ENCODE measurements at regions not wholly inside any gene's neighbourhood (a gene's known extent, or its start where the extent isn't known, plus 50 kb on each side); places are given as distances from the start of the nearest gene placed in this dataset.
"Not testable (repeated sequence)": the region's sequence is repeated elsewhere in the genome, so short reads cannot be mapped to it uniquely, and the experiment has no call there.

- DNase-seq, result no peak
Observed at GRCh38 chr4:34922325-34922724, 1322.0 kb downstream of the ARAP2 start.

GRCh38 chr4:34932591-34932990, 1311.7 kb downstream of the ARAP2 start:
- no peak for DNase-seq

DNA sequence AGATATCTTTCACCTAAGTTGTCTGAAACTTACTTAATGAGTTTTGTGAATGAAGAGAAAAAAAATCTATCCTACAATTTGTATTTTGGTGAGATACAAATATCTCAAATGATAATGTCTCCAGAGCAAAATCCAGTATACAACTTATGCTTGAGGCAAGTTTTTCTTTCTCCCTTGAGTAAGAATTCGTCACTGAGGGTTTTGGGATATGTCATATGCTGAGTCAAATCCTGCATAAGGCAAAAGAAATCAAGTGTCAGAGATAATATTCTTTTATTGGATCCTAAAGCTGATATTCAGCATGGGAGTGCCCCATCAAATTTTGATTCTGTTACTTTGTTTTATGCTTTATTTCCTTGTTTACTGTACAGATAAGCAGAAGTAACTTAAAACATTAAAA, 1308.6 kb downstream of the ARAP2 start:
- DNase-seq, result no peak

GRCh38 chr4:34939073-34939472, 1305.2 kb downstream of the ARAP2 start:
- DNase-seq, result no peak

DNA sequence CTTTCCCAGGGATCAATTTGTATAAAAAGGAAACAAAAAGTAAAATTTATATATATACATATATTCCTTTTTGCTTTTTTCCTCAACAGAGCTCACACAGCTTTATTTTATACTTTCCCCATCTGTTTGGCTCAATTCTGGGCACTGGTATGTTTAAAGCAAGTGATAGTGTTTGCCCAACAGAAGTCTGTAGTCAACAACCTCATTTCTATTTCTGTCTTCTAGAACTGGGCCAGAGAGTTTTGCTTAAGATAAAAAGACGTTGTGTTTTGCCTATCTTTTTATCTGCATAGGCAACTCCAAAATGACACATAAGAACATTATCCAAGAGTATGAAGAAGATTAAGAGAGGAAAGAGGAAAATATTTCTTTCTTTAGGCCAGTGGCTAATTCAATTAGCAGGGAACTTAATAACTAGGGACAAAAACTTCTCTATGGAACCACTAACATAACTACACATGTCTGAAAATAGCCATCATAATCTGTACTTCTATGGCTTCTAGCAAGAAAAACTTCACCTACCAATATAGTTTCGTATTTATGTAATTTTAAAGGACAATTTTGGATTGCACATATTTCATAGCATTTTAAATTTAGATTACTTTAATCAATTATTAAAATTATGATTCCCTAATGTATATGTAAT, 1300.5 kb downstream of the ARAP2 start:
- DNase-seq, result no peak

DNA sequence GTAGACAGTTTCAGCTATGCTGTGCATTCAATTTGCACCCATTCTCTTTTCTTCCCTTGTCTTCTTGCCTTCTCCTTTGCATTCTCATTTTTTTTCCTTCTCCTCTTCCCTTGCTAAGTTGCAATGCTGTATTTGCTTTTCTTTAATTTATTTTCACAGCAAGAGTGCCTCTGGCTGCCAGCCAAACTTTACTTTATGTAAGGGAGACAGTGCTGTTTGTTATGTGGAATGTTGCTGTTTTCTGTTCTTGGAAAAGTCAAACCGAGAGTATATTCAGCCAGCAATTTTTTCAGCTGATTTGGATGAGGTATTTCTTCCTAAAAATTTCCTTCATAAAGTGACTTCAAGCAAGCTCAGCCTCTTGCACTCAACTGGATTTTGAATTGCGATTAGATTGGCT, 1293.4 kb downstream of the ARAP2 start:
- DNase-seq, result no peak

DNA sequence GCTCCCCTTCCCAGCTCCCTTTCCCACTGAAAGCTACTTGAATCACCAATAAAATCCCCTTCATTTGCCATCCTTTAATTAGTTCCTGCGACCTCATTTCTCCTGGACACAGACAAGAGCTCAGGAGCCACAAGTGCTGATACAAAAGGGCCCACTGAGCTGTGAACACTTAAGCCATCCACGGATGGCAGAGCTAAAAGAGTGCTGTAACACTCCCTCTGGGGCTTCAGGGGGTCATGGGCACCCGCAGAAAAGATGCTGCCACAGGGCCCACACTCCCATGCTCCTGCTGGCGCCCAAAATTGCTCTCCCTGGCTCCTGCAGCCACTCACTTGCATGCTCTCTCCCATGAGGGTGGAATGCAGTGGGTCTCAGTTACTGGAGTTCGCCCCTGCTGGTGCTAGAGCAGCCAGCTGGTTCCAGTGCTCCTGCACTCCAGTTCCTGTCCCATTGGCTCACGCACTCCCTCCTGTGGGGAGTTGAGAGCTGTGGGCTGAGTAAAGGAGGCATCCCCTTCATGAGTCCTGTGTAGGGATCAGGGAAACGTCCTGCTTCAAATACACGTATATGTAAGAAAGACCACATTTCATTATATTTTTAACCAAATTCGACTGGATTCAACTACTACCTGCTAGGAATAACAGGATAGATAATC, 1291.0 kb downstream of the ARAP2 start:
- no peak for DNase-seq

GRCh38 chr4:34964613-34965012, 1279.7 kb downstream of the ARAP2 start:
- DNase-seq, result no peak

DNA sequence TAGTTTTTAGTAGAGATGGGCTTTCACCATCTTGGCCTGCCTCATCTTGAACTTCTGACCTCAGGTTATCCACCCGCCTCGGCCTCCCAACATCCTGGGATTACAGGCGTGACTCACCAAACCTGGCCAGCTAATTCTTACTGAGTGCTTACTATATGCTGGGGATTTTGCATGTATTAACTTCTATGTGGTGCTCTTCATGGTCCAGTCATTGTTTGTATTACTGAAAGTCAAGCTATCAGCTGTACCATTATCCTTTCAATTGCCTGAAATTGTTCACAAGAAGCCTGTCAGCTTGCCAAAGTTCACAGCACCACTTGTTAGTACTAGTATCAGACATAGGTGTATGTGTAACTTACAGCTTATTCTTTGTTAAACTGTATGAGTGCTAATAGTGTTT, 1272.1 kb downstream of the ARAP2 start:
- DNase-seq, result no peak

- no peak for DNase-seq
Observed at GRCh38 chr4:34973650-34974312, 1270.5 kb downstream of the ARAP2 start.

GRCh38 chr4:34974313-34974680, 1270.0 kb downstream of the ARAP2 start:
- DNase-seq, result no peak

- not testable (repeated sequence) for DNase-seq
Observed at GRCh38 chr4:35021222-35021621, 1223.1 kb downstream of the ARAP2 start.

DNA sequence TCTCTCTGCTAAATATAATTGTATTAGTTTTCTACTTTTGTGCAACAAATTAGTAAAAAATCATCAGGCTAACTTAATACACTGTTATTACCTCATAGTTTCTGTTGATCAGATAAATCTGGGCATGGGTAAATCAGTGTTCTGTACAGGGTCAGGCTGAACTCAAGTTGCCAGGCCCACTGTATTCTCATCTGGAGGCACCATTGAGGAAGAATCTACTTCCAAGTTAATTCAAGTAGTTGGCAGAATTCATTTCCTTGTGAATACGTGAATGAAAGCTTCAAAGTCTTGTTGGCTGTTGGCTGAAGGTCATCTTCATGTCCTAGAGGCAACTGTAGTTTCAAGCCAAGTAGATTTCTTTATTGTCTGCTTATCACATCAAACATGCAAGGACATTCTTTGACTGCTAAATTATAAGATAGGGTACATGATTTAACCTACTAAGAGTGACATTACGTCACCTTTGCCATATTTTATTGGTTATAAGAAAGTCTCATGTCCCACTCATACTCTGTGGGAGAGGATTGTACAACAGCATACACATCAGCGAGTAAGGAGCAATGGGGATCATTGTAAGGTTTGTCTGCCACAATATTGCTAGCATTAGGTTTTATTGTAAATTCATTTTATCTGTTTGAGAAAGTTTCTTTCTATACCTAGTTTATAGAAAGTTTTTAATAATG, 1219.0 kb downstream of the ARAP2 start:
- DNase-seq, result no peak

DNA sequence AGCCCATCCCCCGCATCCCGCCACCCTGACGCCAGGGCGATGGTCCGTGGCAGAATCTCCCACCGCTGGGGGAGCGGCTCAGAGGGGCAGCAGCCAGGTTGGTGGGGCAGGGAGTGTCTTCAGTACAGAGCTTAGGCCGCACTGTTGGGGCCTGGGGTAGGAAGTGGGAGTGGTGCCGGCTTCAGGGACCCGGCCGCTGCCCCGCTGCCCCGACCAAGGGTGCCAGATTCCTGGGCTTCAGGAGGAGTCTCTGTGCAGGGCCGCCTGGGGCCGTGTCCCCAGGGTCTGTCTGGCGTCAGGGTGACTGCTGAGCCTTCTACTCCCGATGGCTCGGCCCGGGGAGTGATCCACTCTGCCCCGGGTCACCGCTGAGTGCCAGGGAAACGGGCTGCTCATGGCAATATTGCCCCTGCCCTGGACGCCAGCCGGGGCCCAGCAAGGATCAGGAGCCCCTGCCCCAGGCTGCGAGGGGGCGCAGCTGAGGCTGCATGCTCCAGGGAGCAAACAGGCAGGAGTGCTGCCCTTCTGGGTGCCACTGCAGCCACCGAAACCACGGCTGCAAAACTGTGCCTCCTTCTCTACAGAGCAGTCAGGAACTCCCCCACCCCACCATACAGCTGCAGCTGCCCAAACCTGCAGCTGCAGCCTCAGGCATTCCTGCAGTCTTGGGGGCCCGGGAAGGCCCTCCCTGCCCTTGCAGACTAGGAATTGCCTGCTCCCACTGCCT, 1206.1 kb downstream of the ARAP2 start:
- no peak for DNase-seq

DNA sequence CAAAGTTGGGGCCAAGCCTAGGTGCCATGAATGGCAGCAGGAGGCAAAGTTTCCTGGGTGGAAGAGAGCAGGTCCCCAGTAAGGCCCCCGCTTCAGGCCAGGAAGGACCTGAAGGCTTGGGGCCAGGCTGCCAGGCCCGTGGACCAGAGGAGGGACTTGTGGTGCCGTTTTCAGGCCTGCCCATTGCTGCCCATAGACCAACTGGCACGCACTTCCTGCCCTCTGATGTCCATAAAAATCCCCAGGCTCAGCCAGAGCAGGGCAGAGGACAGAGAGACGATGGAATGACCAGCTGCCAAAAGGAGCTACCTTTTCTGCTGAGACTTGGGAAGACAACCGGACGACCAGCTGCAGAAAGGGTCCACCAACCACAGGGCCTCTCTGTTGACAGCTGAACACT, 1205.5 kb downstream of the ARAP2 start:
- DNase-seq, result no peak

DNA sequence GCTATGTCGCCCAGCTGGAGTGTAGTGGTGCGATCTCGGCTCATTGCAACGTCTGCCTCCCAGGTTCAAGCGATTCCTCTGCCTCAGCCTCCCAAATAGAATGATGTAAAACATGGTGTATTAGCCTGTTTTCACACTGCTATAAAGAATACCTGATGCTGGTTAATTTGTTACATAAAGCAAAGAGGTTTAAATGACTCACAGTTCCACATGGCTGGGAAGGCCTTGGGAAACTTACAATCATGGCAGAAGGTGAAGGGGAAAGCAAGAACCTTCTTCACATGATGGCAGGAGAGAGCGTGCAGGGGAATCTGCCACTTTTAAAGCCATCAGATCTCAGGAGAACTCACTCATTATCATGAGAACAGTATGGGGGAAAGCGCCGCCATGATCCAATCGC, 1191.8 kb downstream of the ARAP2 start:
- DNase-seq, result no peak

DNA sequence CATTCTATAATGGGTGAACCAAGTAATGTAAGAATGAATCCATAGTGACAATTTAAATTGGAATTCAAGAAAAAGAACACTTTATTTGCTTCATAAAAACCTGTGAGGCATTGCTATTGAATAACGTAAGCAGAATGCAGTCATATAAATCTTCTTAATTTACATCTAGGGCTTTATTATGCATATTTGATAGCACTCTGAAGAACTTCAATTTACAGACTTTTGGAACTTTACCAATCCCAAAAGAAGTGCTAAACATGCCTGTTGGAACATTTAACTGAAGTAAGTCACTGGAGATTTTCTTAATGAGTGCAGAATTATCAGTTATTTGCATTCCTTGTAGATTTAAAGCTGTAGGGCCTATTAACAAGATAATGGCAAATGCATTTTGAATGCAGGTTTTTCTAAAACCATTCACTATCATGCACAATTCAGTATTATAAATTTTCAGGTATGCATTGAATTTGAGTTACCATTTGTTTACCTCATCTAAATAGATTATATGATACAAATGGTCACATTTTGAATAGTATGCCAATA, 1181.2 kb downstream of the ARAP2 start:
- DNase-seq, result no peak

DNA sequence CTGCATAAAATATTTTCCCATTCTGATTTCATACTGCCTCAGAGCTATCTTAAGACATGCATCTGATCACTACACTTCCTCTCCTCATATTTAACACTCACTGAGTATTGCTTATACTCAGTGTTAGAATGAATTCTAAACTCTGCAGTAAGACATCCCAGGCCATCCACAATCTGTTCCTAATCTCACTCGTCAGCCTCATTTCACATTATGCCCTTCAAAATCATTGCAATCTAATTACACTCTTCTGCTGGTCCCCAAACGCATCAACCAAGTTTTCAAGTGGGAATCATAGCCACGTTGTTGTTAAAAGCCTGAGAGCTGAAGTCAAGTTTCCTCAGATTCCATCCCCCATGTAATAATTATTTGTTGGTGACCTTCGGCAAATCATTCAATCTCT, 1177.9 kb downstream of the ARAP2 start:
- DNase-seq, result no peak

GRCh38 chr4:35080799-35081198, 1163.5 kb downstream of the ARAP2 start:
- DNase-seq, result no peak

DNA sequence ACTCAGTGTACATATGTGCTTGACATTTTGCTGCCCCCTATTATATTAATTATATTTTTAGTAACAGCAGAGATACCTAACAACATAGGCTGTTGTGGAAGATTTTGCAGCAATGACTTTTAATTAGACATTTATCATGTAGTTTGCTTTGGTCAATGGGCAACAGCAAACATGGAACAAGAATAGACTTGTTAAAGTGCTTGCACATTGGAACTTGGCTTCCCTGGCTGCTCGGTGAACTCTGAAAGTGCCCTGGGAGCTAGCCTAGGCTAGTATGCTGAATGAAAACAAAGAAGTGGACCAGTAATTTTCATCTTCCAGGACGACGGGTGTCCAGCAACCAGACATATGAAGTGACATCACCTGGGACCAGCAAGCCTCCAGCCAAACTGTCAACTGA, 1157.1 kb downstream of the ARAP2 start:
- no peak for DNase-seq

- DNase-seq, result no peak
Observed at GRCh38 chr4:35100932-35101331, 1143.4 kb downstream of the ARAP2 start.

DNA sequence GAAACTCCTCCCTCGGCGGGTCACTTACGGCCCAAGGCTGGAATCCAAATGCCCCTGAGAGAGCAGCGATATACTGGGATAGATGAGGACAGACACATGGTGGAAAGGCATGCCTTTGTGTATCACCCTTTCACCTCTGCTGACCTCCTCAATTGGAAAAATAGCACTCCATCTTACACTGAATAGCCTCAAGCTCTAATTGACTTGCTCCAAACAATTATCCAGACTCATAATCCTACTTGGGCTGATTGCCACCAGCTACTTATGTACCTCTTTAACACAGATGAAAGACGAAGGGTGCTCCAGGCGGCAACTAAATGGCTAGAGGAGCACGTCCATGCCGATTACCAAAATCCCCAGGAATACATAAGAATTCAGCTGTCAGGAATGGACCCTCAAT, 1142.2 kb downstream of the ARAP2 start:
- no peak for DNase-seq

DNA sequence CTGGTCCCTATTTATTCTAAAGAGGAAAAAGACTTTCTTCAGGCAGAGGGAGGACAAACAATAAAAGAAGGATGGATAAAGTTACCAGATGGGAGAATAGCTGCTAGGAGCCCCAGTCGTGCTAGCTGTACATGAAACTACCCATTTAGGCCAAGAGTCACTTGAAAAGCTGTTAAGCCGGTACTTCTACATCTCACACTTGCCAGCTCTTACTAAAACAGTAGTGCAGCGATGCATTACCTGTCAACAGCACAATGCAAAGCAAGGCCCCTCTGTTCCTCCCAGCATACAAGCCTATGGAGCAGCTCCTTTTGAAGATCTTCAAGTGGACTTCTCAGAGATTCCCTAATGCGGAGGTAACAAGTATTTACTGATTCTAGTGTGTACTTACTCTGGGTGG, 1138.8 kb downstream of the ARAP2 start:
- no peak for DNase-seq
